Smooth muscle cell (in vitro differentiated cells): ENCODE measurements at regions not wholly inside any gene's neighbourhood (a gene's known extent, or its start where the extent isn't known, plus 50 kb on each side); places are given as distances from the start of the nearest gene placed in this dataset.

Source experiments
- DNase-seq: peaks from one replicate; lab custom pipeline; 2025; ENCODE audit not compliant: unreplicated experiment; lab: John Stamatoyannopoulos, UW
- H2AFZ ChIP-seq: fragments of 200-600 bp; sonication (generic); 2 replicates; pipeline ENCODE4 v1.6.0; 2016; ENCODE audit warnings: antibody characterized with exemption, low read depth, mild to moderate bottlenecking
- H3F3A ChIP-seq: fragments of 200-600 bp; sonication (generic); 2 replicates; pipeline ENCODE4 v1.6.0; 2017; ENCODE audit warnings: antibody characterized with exemption, low read depth
- H3K27ac ChIP-seq: fragments of 200-600 bp; sonication (generic); 2 replicates; pipeline ENCODE4 v1.5.1; 2016; ENCODE audit warnings: low read depth, mild to moderate bottlenecking
- H3K27me3 ChIP-seq: fragments of 200-600 bp; sonication (generic); 2 replicates; pipeline ENCODE4 v1.6.1; 2016; ENCODE audit warnings: low read depth, mild to moderate bottlenecking
- H3K36me3 ChIP-seq: fragments of 200-600 bp; sonication (generic); 2 replicates; pipeline ENCODE4 v1.5.1; 2016; ENCODE audit warnings: low read depth
- H3K4me1 ChIP-seq: fragments of 200-600 bp; sonication (generic); 2 replicates; pipeline ENCODE4 v1.5.1; 2016; ENCODE audit warnings: low read depth
- H3K4me2 ChIP-seq: fragments of 200-600 bp; sonication (generic); 2 replicates; pipeline ENCODE4 v1.6.0; 2016; ENCODE audit warnings: mild to moderate bottlenecking
- H3K4me3 ChIP-seq: fragments of 200-600 bp; sonication (generic); 2 replicates; pipeline ENCODE4 v1.5.1; 2016; ENCODE audit warnings: mild to moderate bottlenecking
- H3K79me2 ChIP-seq: fragments of 200-600 bp; sonication (generic); 2 replicates; pipeline ENCODE4 v1.6.0; 2016; ENCODE audit warnings: low read depth, mild to moderate bottlenecking
- H3K9ac ChIP-seq: fragments of 200-600 bp; sonication (generic); 2 replicates; pipeline ENCODE4 v1.6.0; 2016; ENCODE audit warnings: low read depth
- H3K9me3 ChIP-seq: fragments of 200-600 bp; sonication (generic); replicated peaks from 2 replicates; pipeline ENCODE4 v1.5.1; 2016; ENCODE audit warnings: low read depth
- H4K20me1 ChIP-seq: fragments of 200-600 bp; sonication (generic); 2 replicates; pipeline ENCODE4 v1.6.0; 2016; ENCODE audit warnings: low read depth
- CTCF ChIP-seq: fragments of 200-600 bp; sonication (generic); IDR thresholded peaks from 2 replicates; pipeline ENCODE4 v1.5.1; 2017; ENCODE audit warnings: borderline replicate concordance, mild to moderate bottlenecking, antibody characterized with exemption; ENCODE audit not compliant: insufficient read depth, poor library complexity, severe bottlenecking
- WGBS: methylation state at CpG from one replicate; pipeline ENCODE4 v1.1.7; 2016; ENCODE audit warnings: low lambda C conversion rate; 5-methylcytosine and 5-hydroxymethylcytosine counted together

DNA sequence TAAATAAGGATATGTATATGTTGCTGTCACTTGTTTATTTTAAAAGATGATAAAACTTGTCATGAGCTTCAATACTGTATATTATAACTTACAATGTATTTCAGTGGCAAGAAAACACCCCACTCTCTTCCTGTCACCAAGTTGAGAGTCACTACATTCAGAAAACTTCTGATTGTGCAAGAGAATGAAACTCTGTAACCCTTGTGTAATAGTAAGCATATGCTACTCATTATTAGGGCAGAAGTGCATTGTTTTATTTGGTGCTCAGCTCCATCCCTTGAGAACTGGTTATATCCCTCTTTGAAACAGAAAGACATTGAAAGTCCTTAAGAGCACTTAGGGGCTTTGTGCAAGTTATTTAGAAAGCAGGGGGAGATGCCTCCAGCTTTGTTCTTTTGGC is 594.5 kb downstream of the ARAP2 start:
- no peaks in the 10 kb centered on the region for H3F3A ChIP-seq

DNA sequence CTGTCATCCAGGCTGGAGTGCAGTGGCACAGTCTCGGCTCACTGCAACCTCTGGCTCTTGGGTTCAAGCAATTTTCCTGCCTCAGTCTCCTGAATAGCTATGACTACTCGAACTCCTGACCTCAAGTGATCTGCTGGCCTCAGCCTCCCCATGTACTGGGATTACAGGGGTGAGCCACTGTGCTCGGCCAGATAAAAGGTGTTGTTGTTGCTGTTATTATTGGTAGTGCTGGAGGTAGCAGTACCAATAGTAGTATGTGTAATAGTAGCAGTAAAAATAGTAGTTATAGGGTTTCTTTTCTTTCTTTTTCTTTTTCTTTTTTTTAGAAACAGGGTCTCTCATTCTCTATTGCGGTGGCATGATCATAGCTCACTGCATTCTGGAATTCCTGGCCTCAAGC is 592.1 kb downstream of the ARAP2 start:
- Histone ChIP-seq H3K9me3 (no peaks in the 10 kb centered on the region), H3K9ac (no peak overlapping the region), H4K20me1 (no peaks in the 10 kb centered on the region), H2AFZ (no peak overlapping the region), H3K27ac (no peak overlapping the region), H3F3A (no peaks in the 10 kb centered on the region), H3K4me2 (no peak overlapping the region), H3K79me2 (no peaks in the 10 kb centered on the region), H3K36me3 (no peaks in the 10 kb centered on the region), H3K4me3 (no peak overlapping the region), H3K27me3 (no peaks in the 10 kb centered on the region), H3K4me1 (no peaks in the 10 kb centered on the region)
- WGBS = 86% methylated on average over 4 of the region's 4 CpGs
- no peak for DNase-seq
- no peak for TF ChIP-seq CTCF

More for the DNA sequence above, 594.5 kb downstream of the ARAP2 start:
- H3K9ac ChIP-seq = no peak overlapping the region
- H3K4me1 ChIP-seq = no peaks in the 10 kb centered on the region
- DNase-seq = no peak
- no peak for TF ChIP-seq CTCF
- H3K9me3 ChIP-seq = no peaks in the 10 kb centered on the region
- H3K4me3 ChIP-seq = no peak overlapping the region
- no peak overlapping the region for H3K27ac ChIP-seq
- no peak overlapping the region for H3K4me2 ChIP-seq
- no peak overlapping the region for H2AFZ ChIP-seq
- no peaks in the 10 kb centered on the region for H3K36me3 ChIP-seq
- no peaks in the 10 kb centered on the region for H3K27me3 ChIP-seq
- no peaks in the 10 kb centered on the region for H4K20me1 ChIP-seq
- H3K79me2 ChIP-seq = no peaks in the 10 kb centered on the region

DNA sequence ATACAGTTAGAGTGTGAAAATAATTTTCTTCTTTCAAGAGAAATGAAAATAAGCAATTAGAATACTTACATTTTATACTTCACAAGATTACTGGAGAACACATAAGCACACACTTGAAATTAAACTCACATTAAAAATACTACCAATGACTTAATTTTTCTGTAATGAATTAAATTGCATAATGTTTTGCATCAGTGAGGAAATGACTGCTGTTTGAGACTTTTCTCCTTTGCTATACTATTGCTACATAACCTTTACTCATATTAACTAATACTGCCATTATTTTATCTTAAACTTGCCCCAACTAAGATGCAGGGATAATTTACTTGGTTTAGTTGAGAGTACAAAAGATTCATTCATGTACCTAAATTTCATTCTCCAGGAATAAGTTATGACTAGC is 590.9 kb downstream of the ARAP2 start:
- no peak for TF ChIP-seq CTCF
- no peak overlapping the region for H3K9ac ChIP-seq
- no peaks in the 10 kb centered on the region for H3K27me3 ChIP-seq

GRCh38 chr4:35673137-35673536 is 571.2 kb downstream of the ARAP2 start:
- no peaks in the 10 kb centered on the region for H3K36me3 ChIP-seq
- WGBS = 89% methylated on average over 1 of the region's 1 CpG

More for the DNA sequence above, 590.9 kb downstream of the ARAP2 start:
- Histone ChIP-seq H3K4me3 (no peak overlapping the region), H3K4me1 (no peaks in the 10 kb centered on the region), H4K20me1 (no peaks in the 10 kb centered on the region), H3K4me2 (no peak overlapping the region), H3K9me3 (no peaks in the 10 kb centered on the region), H3F3A (no peaks in the 10 kb centered on the region), H2AFZ (no peak overlapping the region), H3K79me2 (no peaks in the 10 kb centered on the region), H3K36me3 (no peaks in the 10 kb centered on the region), H3K27ac (no peak overlapping the region)
- DNase-seq = no peak

More at GRCh38 chr4:35673137-35673536, 571.2 kb downstream of the ARAP2 start:
- Histone ChIP-seq H3K9me3 (no peaks in the 10 kb centered on the region), H3K27me3 (no peaks in the 10 kb centered on the region), H3K9ac (no peak overlapping the region), H3K4me1 (no peaks in the 10 kb centered on the region), H3F3A (no peaks in the 10 kb centered on the region), H2AFZ (no peak overlapping the region), H4K20me1 (no peaks in the 10 kb centered on the region), H3K4me2 (no peak overlapping the region), H3K79me2 (no peaks in the 10 kb centered on the region), H3K4me3 (no peak overlapping the region), H3K27ac (no peak overlapping the region)
- no peak for TF ChIP-seq CTCF
- DNase-seq = no peak
